ENCODE measurements at regions not wholly inside any gene's neighbourhood (a gene's known extent, or its start where the extent isn't known, plus 50 kb on each side); places are given as distances from the start of the nearest gene placed in this dataset.

DNA sequence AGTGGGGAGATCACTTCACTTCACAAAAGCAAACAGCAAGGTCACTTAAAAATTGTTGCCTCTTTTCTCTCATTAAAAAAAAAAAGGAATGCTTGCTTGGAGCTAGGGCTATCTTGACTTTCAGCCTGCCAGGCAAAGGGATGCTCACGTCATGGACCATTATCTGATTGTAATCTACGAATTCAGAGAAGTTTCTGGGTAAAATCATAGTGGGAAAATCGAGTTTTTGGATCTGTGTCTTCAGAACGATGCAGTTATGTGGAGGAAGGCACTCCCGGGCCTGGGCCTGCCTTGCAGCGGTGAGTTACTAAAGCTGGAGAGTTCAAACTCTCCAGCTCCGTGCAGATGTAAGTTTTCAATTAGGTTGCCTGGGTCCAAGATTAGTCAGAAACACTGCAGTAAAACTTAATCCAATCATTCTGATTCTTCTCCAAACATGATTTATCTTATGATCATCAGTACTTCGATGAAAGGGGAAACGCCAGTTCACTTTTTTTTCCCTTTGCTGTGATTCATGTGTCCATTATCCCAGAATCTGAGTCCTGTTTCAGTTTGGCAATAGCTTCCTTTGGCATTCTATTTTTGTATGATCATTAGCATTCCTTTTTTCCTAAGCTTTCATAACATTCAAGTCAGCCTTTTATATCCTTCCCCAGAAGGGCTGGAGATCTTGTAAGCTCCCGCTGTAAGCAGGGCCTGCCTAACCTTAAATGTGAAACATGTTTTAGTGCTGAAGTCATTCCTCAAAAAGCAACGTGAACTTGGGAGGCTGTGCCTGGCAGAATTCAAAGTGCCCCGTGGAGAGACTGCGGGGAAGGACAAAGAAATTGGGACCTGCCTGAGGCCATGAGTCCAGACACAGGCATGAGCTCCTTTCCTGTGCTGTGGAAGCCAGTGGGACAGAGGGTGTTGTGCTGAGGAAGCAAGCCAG, 119.3 kb upstream of the TWIST2 start:
- Mint-ChIP-seq H3K27ac (no peak overlapping the region), H3K9me3 (ENCODE audit: insufficient read depth) (peaks cover 4% of the 10 kb centered on the region), H3K27me3 (no peaks in the 10 kb centered on the region), H3K4me1 (no peaks in the 10 kb centered on the region), H3K4me3 (no peak overlapping the region)
- Histone ChIP-seq H3K4me1 (ENCODE audit: control insufficient read depth in 2 of 2, insufficient read depth in 2 of 2, low read length in 2 of 2) (no peaks in the 10 kb centered on the region), H4K20me1 (ENCODE audit: control insufficient read depth, insufficient read depth, low read length, poor library complexity, severe bottlenecking) (no peaks in the 10 kb centered on the region), H3K4me2 (replicated peaks; ENCODE audit: low read depth, low read length, poor library complexity, severe bottlenecking) (no peak overlapping the region), H3K9me3 (ENCODE audit: control extremely low read depth in 1 of 3, control insufficient read depth in 2 of 3, insufficient read depth in 1 of 3, low read length in 2 of 3) (peaks cover 0 to 15% (median 0%) of the 10 kb centered on the region in 3 donors), H3K9ac (ENCODE audit: low read length) (no peak overlapping the region), H3K27me3 (replicated peaks in 1 of 4; ENCODE audit: control extremely low read depth in 1 of 4, control insufficient read depth in 3 of 4, insufficient read depth in 4 of 4, low read length in 3 of 4) (peaks cover 0 to 2% (median 0%) of the 10 kb centered on the region in 4 experiments), H3K36me3 (replicated peaks in 1 of 2; ENCODE audit: control extremely low read depth in 1 of 2, control insufficient read depth in 1 of 2, extremely low read depth in 1 of 2, insufficient read depth in 2 of 2, low read length in 1 of 2) (no peaks in the 10 kb centered on the region), H2AFZ (ENCODE audit: insufficient read depth, low read depth, low read length, poor library complexity, severe bottlenecking) (no peak overlapping the region), H3K27ac (ENCODE audit: low read length in 2 of 2) (no peak overlapping the region), H3K4me3 (ENCODE audit: control extremely low read depth in 1 of 5, extremely low read depth in 1 of 5, insufficient read depth in 1 of 5, low read depth in 2 of 5, low read length in 4 of 5) (no peak overlapping the region), H3K79me2 (ENCODE audit: control insufficient read depth, insufficient read depth, low read length) (no peaks in the 10 kb centered on the region)
- TF ChIP-seq CTCF (IDR thresholded peaks at IDR 0.05) (no peak), EZH2 (IDR thresholded peaks at IDR 0.05; ENCODE audit: borderline replicate concordance, insufficient read depth, low read depth, low read length, poor library complexity, severe bottlenecking) (no peak)
- ChIA-PET POLR2A (no interaction called here), CTCF (no interaction called here)
- intact Hi-C loops (cut with micrococcal nuclease), result no loop called here
- ATAC-seq (ENCODE audit: low read depth) (no peak), DNase-seq (no peak)
- 72% methylated on average over 11 of the region's 13 CpGs for WGBS (ENCODE audit: insufficient coverage)

DNA sequence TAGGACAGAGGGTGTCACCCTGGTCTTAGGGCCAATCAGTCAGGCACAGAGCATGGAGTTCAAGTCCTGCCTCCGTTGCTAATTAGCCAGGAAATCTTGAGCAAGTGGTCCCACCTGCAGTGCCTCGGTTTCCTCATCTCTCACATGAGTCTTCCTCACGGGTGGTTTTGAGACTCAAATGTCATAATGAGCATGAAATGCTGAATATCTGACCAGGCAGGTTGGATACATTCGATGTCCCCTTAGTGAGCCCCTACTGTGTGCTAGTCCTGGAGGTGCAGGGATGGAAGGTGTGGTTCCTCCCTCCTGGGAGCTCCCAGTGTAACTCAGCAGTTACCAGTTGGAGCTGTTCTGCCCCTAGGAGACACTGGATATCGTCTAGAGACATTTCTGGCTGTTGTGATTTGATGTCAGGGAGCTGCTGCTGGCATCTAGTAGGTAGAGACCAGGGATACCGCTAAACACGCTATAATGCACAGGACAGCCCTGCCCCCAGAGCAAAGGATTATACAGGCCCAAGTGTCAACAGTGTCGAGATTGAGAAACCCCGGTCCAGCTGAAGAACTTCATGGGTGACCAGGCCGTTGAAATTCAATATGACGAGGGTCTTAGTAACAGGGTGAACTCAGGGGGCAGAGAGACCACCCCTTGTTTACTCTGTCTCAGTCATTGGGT, 118.5 kb upstream of the TWIST2 start:
- Histone ChIP-seq H3K4me3 (ENCODE audit: control extremely low read depth in 1 of 5, extremely low read depth in 1 of 5, insufficient read depth in 1 of 5, low read depth in 2 of 5, low read length in 4 of 5) (no peak overlapping the region), H3K9ac (ENCODE audit: low read length) (no peak overlapping the region), H2AFZ (ENCODE audit: insufficient read depth, low read depth, low read length, poor library complexity, severe bottlenecking) (no peak overlapping the region), H3K27ac (ENCODE audit: low read length in 2 of 2) (no peak overlapping the region), H3K4me2 (replicated peaks; ENCODE audit: low read depth, low read length, poor library complexity, severe bottlenecking) (no peak overlapping the region), H3K9me3 (ENCODE audit: control extremely low read depth in 1 of 3, control insufficient read depth in 2 of 3, insufficient read depth in 1 of 3, low read length in 2 of 3) (peaks cover 0 to 15% (median 0%) of the 10 kb centered on the region in 3 donors), H3K27me3 (replicated peaks in 1 of 4; ENCODE audit: control extremely low read depth in 1 of 4, control insufficient read depth in 3 of 4, insufficient read depth in 4 of 4, low read length in 3 of 4) (peaks cover 0 to 2% (median 0%) of the 10 kb centered on the region in 4 experiments), H4K20me1 (ENCODE audit: control insufficient read depth, insufficient read depth, low read length, poor library complexity, severe bottlenecking) (no peaks in the 10 kb centered on the region), H3K79me2 (ENCODE audit: control insufficient read depth, insufficient read depth, low read length) (no peaks in the 10 kb centered on the region), H3K36me3 (replicated peaks in 1 of 2; ENCODE audit: control extremely low read depth in 1 of 2, control insufficient read depth in 1 of 2, extremely low read depth in 1 of 2, insufficient read depth in 2 of 2, low read length in 1 of 2) (no peaks in the 10 kb centered on the region), H3K4me1 (ENCODE audit: control insufficient read depth in 2 of 2, insufficient read depth in 2 of 2, low read length in 2 of 2) (no peaks in the 10 kb centered on the region)
- Mint-ChIP-seq H3K27ac (no peak overlapping the region), H3K4me1 (no peaks in the 10 kb centered on the region), H3K27me3 (no peaks in the 10 kb centered on the region), H3K9me3 (ENCODE audit: insufficient read depth) (peaks cover 4% of the 10 kb centered on the region), H3K4me3 (no peak overlapping the region)
- POLR2A ChIA-PET, result no interaction called here
- CTCF ChIA-PET, result no interaction called here
- TF ChIP-seq CTCF (IDR thresholded peaks at IDR 0.05) (no peak), EZH2 (IDR thresholded peaks at IDR 0.05; ENCODE audit: borderline replicate concordance, insufficient read depth, low read depth, low read length, poor library complexity, severe bottlenecking) (no peak)
- DNase-seq, result no peak
- WGBS (ENCODE audit: insufficient coverage), result 90% methylated on average over 11 of the region's 11 CpGs
- no peak for ATAC-seq (ENCODE audit: low read depth)
- intact Hi-C loops (cut with micrococcal nuclease), result no loop called here

Data from B cell (primary cell).